SK-N-MC (cell line): ENCODE measurements at regions not wholly inside any gene's neighbourhood (a gene's known extent, or its start where the extent isn't known, plus 50 kb on each side); places are given as distances from the start of the nearest gene placed in this dataset.
"Not testable (repeated sequence)": the region's sequence is repeated elsewhere in the genome, so short reads cannot be mapped to it uniquely, and the experiment has no call there.

Experiments
- DNase-seq: peaks from one replicate; pipeline ENCODE4 v3.0.0-alpha.2; 2011; ENCODE audit warnings: low read depth, low spot score
- H3K27ac ChIP-seq: fragments of 200-600 bp; sonication (generic); 2 replicates; pipeline ENCODE4 v1.5.1; 2016; ENCODE audit warnings: mixed run types
- H3K36me3 ChIP-seq: fragments of 200-600 bp; sonication (generic); 2 replicates; pipeline ENCODE4 v1.6.1; 2017; ENCODE audit warnings: antibody characterized with exemption, low read length, mixed read lengths; ENCODE audit not compliant: insufficient read depth
- H3K4me3 ChIP-seq: fragments of 200-600 bp; sonication (generic); 2 replicates; pipeline ENCODE4 v1.5.1; 2016
- H3K9ac ChIP-seq: fragments of 200-600 bp; sonication (generic); 2 replicates; pipeline ENCODE4 v1.8.0; 2017; ENCODE audit warnings: mixed run types, mixed read lengths; ENCODE audit not compliant: insufficient read length
- H3K9me3 ChIP-seq: fragments of 200-600 bp; sonication (generic); 2 replicates; pipeline ENCODE4 v1.6.1; 2017; ENCODE audit warnings: low read depth, mild to moderate bottlenecking, antibody characterized with exemption, low read length, moderate library complexity, mixed read lengths
- EZH2 ChIP-seq: fragments of 200-600 bp; sonication (generic); IDR thresholded peaks from one replicate; pipeline ENCODE4 v1.6.1; 2017; ENCODE audit warnings: antibody characterized with exemption
- FOXP2 ChIP-seq: optimal IDR thresholded peaks from 2 replicates; pipeline ENCODE3; 2011; ENCODE audit warnings: mild to moderate bottlenecking, moderate library complexity; ENCODE audit not compliant: insufficient read depth; ENCODE audit errors: extremely low read length, control extremely low read depth
- POLR2AphosphoS5 ChIP-seq: IDR thresholded peaks from 2 replicates; pipeline ENCODE4 v1.6.1; 2012; ENCODE audit warnings: mild to moderate bottlenecking, low read depth, low read length, borderline replicate concordance

GRCh38 chr1:235050911-235051360 lies 77.7 kb downstream of the TOMM20 start:
- no peak for TF ChIP-seq EZH2
- no peak for TF ChIP-seq POLR2AphosphoS5
- TF ChIP-seq FOXP2, result no peak
- Histone ChIP-seq H3K9ac (no peak overlapping the region), H3K9me3 (no peaks in the 10 kb centered on the region), H3K36me3 (no peaks in the 10 kb centered on the region), H3K27ac (no peak overlapping the region), H3K4me3 (no peak overlapping the region)
- DNase-seq, result no peak

- not testable (repeated sequence) for H3K9me3 ChIP-seq, H3K4me3 ChIP-seq, H3K27ac ChIP-seq, H3K9ac ChIP-seq, DNase-seq, H3K36me3 ChIP-seq
These were observed 78.8 kb downstream of the TOMM20 start for GRCh38 chr1:235049716-235050378.

GRCh38 chr1:235049217-235049616 lies 79.4 kb downstream of the TOMM20 start:
- TF ChIP-seq FOXP2 (no peak), EZH2 (no peak), POLR2AphosphoS5 (no peak)
- no peak overlapping the region for H3K27ac ChIP-seq
- H3K36me3 ChIP-seq, result no peaks in the 10 kb centered on the region
- H3K9me3 ChIP-seq, result no peaks in the 10 kb centered on the region
- no peak overlapping the region for H3K4me3 ChIP-seq
- DNase-seq, result no peak
- H3K9ac ChIP-seq, result no peak overlapping the region

- no peak overlapping the region for H3K27ac ChIP-seq
- no peak for DNase-seq
- H3K4me3 ChIP-seq, result no peak overlapping the region
- TF ChIP-seq FOXP2 (no peak), EZH2 (no peak), POLR2AphosphoS5 (no peak)
- no peak overlapping the region for H3K9ac ChIP-seq
- no peaks in the 10 kb centered on the region for H3K36me3 ChIP-seq
- H3K9me3 ChIP-seq, result no peaks in the 10 kb centered on the region
These were observed 81.2 kb downstream of the TOMM20 start for GRCh38 chr1:235047331-235047871.

- no peak overlapping the region for H3K4me3 ChIP-seq
- H3K9me3 ChIP-seq, result no peaks in the 10 kb centered on the region
- TF ChIP-seq EZH2, result no peak
- TF ChIP-seq FOXP2, result no peak
- TF ChIP-seq POLR2AphosphoS5, result no peak
- no peaks in the 10 kb centered on the region for H3K36me3 ChIP-seq
- H3K9ac ChIP-seq, result no peak overlapping the region
- no peak for DNase-seq
- no peak overlapping the region for H3K27ac ChIP-seq
These were observed 82.6 kb downstream of the TOMM20 start for GRCh38 chr1:235045921-235046601.

GRCh38 chr1:235045034-235045690 lies 83.5 kb downstream of the TOMM20 start:
- DNase-seq, result no peak
- no peaks in the 10 kb centered on the region for H3K36me3 ChIP-seq
- H3K27ac ChIP-seq, result no peak overlapping the region
- no peak overlapping the region for H3K9ac ChIP-seq
- no peaks in the 10 kb centered on the region for H3K9me3 ChIP-seq
- H3K4me3 ChIP-seq, result no peak overlapping the region
- TF ChIP-seq POLR2AphosphoS5 (no peak), EZH2 (no peak), FOXP2 (no peak)

GRCh38 chr1:235043234-235043633 lies 85.4 kb downstream of the TOMM20 start:
- Histone ChIP-seq H3K4me3 (no peak overlapping the region), H3K9ac (no peak overlapping the region), H3K27ac (no peak overlapping the region), H3K36me3 (no peaks in the 10 kb centered on the region), H3K9me3 (0 out of 2 replicates have a peak, but pooled peaks cover 3% of the 10 kb centered on the region)
- TF ChIP-seq POLR2AphosphoS5 (no peak), EZH2 (no peak)
- no peak for DNase-seq

- H3K9ac ChIP-seq, result no peak overlapping the region
- no peak for TF ChIP-seq FOXP2
- no peak for TF ChIP-seq POLR2AphosphoS5
- no peak for TF ChIP-seq EZH2
- no peak for DNase-seq
- H3K36me3 ChIP-seq, result no peaks in the 10 kb centered on the region
- 0 out of 2 replicates have a peak, but pooled peaks cover 3% of the 10 kb centered on the region for H3K9me3 ChIP-seq
- H3K27ac ChIP-seq, result no peak overlapping the region
- H3K4me3 ChIP-seq, result no peak overlapping the region
These were observed 89.9 kb downstream of the TOMM20 start for GRCh38 chr1:235038701-235039100.

GRCh38 chr1:235035928-235036327 lies 92.7 kb downstream of the TOMM20 start:
- no peak for DNase-seq
- H3K9me3 ChIP-seq, result 0 out of 2 replicates have a peak, but pooled peaks cover 3% of the 10 kb centered on the region
- no peak overlapping the region for H3K4me3 ChIP-seq
- no peak overlapping the region for H3K9ac ChIP-seq
- TF ChIP-seq EZH2 (no peak), POLR2AphosphoS5 (no peak), FOXP2 (no peak)
- no peaks in the 10 kb centered on the region for H3K36me3 ChIP-seq
- H3K27ac ChIP-seq, result no peak overlapping the region
